ENCODE measurements at regions not wholly inside any gene's neighbourhood (a gene's known extent, or its start where the extent isn't known, plus 50 kb on each side); places are given as distances from the start of the nearest gene placed in this dataset.

GRCh38 chr18:55927831-55928230 lies 339.8 kb upstream of the TCF4 start:
- POLR2A ChIA-PET = no interaction called here
- H3K9me3 Mint-ChIP-seq = peaks cover 0 to 7% (median 0%) of the 10 kb centered on the region in 9 donors
- no peaks in the 10 kb centered on the region for H3K4me1 Mint-ChIP-seq
- H3K4me3 Mint-ChIP-seq = no peak overlapping the region
- H3K27me3 Mint-ChIP-seq = peaks cover 0 to 3% (median 0%) of the 10 kb centered on the region in 5 donors
- ATAC-seq (no peak), DNase-seq (no peak)
- no peaks in the 10 kb centered on the region for H3K36me3 Mint-ChIP-seq
- no peak overlapping the region for H3K27ac Mint-ChIP-seq

GRCh38 chr18:55925772-55926171 lies 337.8 kb upstream of the TCF4 start:
- H3K27me3 Mint-ChIP-seq = peaks cover 0 to under 1% (median 0%) of the 10 kb centered on the region in 5 donors
- no peak for DNase-seq
- no peaks in the 10 kb centered on the region for H3K4me1 Mint-ChIP-seq
- no peak overlapping the region for H3K27ac Mint-ChIP-seq
- peaks cover 0 to 4% (median 0%) of the 10 kb centered on the region in 9 donors for H3K9me3 Mint-ChIP-seq
- ATAC-seq = no peak
- H3K4me3 Mint-ChIP-seq = no peak overlapping the region
- POLR2A ChIA-PET = no interaction called here
- H3K36me3 Mint-ChIP-seq = no peaks in the 10 kb centered on the region

GRCh38 chr18:55920063-55920462 lies 332.1 kb upstream of the TCF4 start:
- H3K36me3 Mint-ChIP-seq = no peaks in the 10 kb centered on the region
- peaks cover 0 to 30% (median 0%) of the 10 kb centered on the region in 9 donors for H3K9me3 Mint-ChIP-seq
- ATAC-seq (no peak), DNase-seq (no peak)
- H3K4me1 Mint-ChIP-seq = no peaks in the 10 kb centered on the region
- peaks cover 0 to 5% (median 0%) of the 10 kb centered on the region in 5 donors for H3K27me3 Mint-ChIP-seq
- H3K4me3 Mint-ChIP-seq = no peak overlapping the region
- POLR2A ChIA-PET = no interaction called here
- H3K27ac Mint-ChIP-seq = no peak overlapping the region

- ATAC-seq (no peak), DNase-seq (no peak)
- Mint-ChIP-seq H3K4me3 (no peak overlapping the region), H3K36me3 (no peaks in the 10 kb centered on the region), H3K4me1 (no peaks in the 10 kb centered on the region), H3K27ac (no peak overlapping the region), H3K9me3 (peaks cover 0 to 30% (median 0%) of the 10 kb centered on the region in 9 donors), H3K27me3 (peaks cover 0 to 11% (median 0%) of the 10 kb centered on the region in 5 donors)
- POLR2A ChIA-PET = no interaction called here
These were observed 330.5 kb upstream of the TCF4 start for GRCh38 chr18:55918444-55918843.

- ATAC-seq (no peak), DNase-seq (no peak)
- Mint-ChIP-seq H3K9me3 (peaks cover 0 to 19% (median 0%) of the 10 kb centered on the region in 9 donors), H3K27me3 (peaks cover 0 to 11% (median 0%) of the 10 kb centered on the region in 5 donors), H3K4me3 (no peak overlapping the region), H3K27ac (no peak overlapping the region), H3K4me1 (peaks cover 0 to 4% (median 0%) of the 10 kb centered on the region in 4 donors), H3K36me3 (no peaks in the 10 kb centered on the region)
- POLR2A ChIA-PET = no interaction called here
These were observed 324.9 kb upstream of the TCF4 start for GRCh38 chr18:55912919-55913318.

- no peaks in the 10 kb centered on the region for H3K36me3 Mint-ChIP-seq
- H3K4me3 Mint-ChIP-seq = no peak overlapping the region
- peaks cover 0 to 11% (median 0%) of the 10 kb centered on the region in 4 donors for H3K4me1 Mint-ChIP-seq
- peaks cover 0 to 14% (median 0%) of the 10 kb centered on the region in 9 donors for H3K9me3 Mint-ChIP-seq
- DNase-seq (no peak), ATAC-seq (no peak)
- H3K27ac Mint-ChIP-seq = no peak overlapping the region
- peaks cover 0 to 11% (median 0%) of the 10 kb centered on the region in 5 donors for H3K27me3 Mint-ChIP-seq
- POLR2A ChIA-PET = no interaction called here
These were observed 324.1 kb upstream of the TCF4 start for GRCh38 chr18:55912071-55912470.

- ATAC-seq = no peak
These were observed 322.3 kb upstream of the TCF4 start for GRCh38 chr18:55910296-55910695.

GRCh38 chr18:55908901-55909366 lies 320.9 kb upstream of the TCF4 start:
- no peak overlapping the region for H3K27ac Mint-ChIP-seq
- H3K4me3 Mint-ChIP-seq = no peak overlapping the region
- H3K27me3 Mint-ChIP-seq = no peaks in the 10 kb centered on the region
- peaks cover 0 to 11% (median 0%) of the 10 kb centered on the region in 9 donors for H3K9me3 Mint-ChIP-seq
- no peak for DNase-seq
- POLR2A ChIA-PET = no interaction called here
- H3K36me3 Mint-ChIP-seq = no peaks in the 10 kb centered on the region
- ATAC-seq = no peak
- H3K4me1 Mint-ChIP-seq = peaks cover 0 to 13% (median 0%) of the 10 kb centered on the region in 4 donors

More at GRCh38 chr18:55910296-55910695, 322.3 kb upstream of the TCF4 start:
- peaks cover 0 to 8% (median 0%) of the 10 kb centered on the region in 5 donors for H3K27me3 Mint-ChIP-seq
- no peak overlapping the region for H3K4me3 Mint-ChIP-seq
- no peak for DNase-seq
- peaks cover 0 to 13% (median 0%) of the 10 kb centered on the region in 4 donors for H3K4me1 Mint-ChIP-seq
- no peak overlapping the region for H3K27ac Mint-ChIP-seq
- POLR2A ChIA-PET = no interaction called here
- H3K9me3 Mint-ChIP-seq = peaks cover 0 to 11% (median 0%) of the 10 kb centered on the region in 9 donors
- no peaks in the 10 kb centered on the region for H3K36me3 Mint-ChIP-seq

- Mint-ChIP-seq H3K4me1 (peaks cover 0 to 13% (median 0%) of the 10 kb centered on the region in 4 donors), H3K36me3 (no peaks in the 10 kb centered on the region), H3K4me3 (no peak overlapping the region), H3K27me3 (no peaks in the 10 kb centered on the region), H3K9me3 (peaks cover 0 to 11% (median 0%) of the 10 kb centered on the region in 9 donors), H3K27ac (no peak overlapping the region)
- no peak for ATAC-seq
- POLR2A ChIA-PET = no interaction called here
- DNase-seq = no peak
These were observed 319.6 kb upstream of the TCF4 start for GRCh38 chr18:55907453-55908175.

- Mint-ChIP-seq H3K9me3 (peaks cover 0 to 11% (median 0%) of the 10 kb centered on the region in 9 donors), H3K27me3 (no peaks in the 10 kb centered on the region), H3K27ac (no peak overlapping the region), H3K36me3 (no peaks in the 10 kb centered on the region), H3K4me3 (no peak overlapping the region), H3K4me1 (peaks cover 0 to 13% (median 0%) of the 10 kb centered on the region in 4 donors)
- ATAC-seq (no peak), DNase-seq (no peak)
- POLR2A ChIA-PET = no interaction called here
These were observed 318.5 kb upstream of the TCF4 start for GRCh38 chr18:55906536-55906935.

- Mint-ChIP-seq H3K27me3 (no peaks in the 10 kb centered on the region), H3K9me3 (peaks cover 0 to 11% (median 0%) of the 10 kb centered on the region in 9 donors), H3K4me3 (no peak overlapping the region), H3K27ac (no peak overlapping the region), H3K4me1 (peaks cover 0 to 12% (median 0%) of the 10 kb centered on the region in 4 donors), H3K36me3 (no peaks in the 10 kb centered on the region)
- DNase-seq (no peak), ATAC-seq (no peak)
- POLR2A ChIA-PET = no interaction called here
These were observed 315.9 kb upstream of the TCF4 start for GRCh38 chr18:55903911-55904310.

- Mint-ChIP-seq H3K27me3 (peaks cover 0 to 3% (median 0%) of the 10 kb centered on the region in 5 donors), H3K4me3 (no peak overlapping the region), H3K4me1 (no peaks in the 10 kb centered on the region), H3K27ac (no peak overlapping the region), H3K9me3 (peaks cover 0 to under 1% (median 0%) of the 10 kb centered on the region in 9 donors), H3K36me3 (no peaks in the 10 kb centered on the region)
- POLR2A ChIA-PET = no interaction called here
- no peak for DNase-seq
- no peak for ATAC-seq
These were observed 312.4 kb upstream of the TCF4 start for GRCh38 chr18:55900380-55900779.

- Mint-ChIP-seq H3K4me1 (no peaks in the 10 kb centered on the region), H3K36me3 (no peaks in the 10 kb centered on the region), H3K4me3 (no peak overlapping the region), H3K9me3 (peaks cover 0 to 7% (median 0%) of the 10 kb centered on the region in 9 donors), H3K27me3 (peaks cover 0 to 7% (median 0%) of the 10 kb centered on the region in 5 donors), H3K27ac (no peak overlapping the region)
- DNase-seq (no peak), ATAC-seq (no peak)
- POLR2A ChIA-PET = no interaction called here
These were observed 309.2 kb upstream of the TCF4 start for GRCh38 chr18:55897091-55897689.
